Body of pancreas (tissue), 4 donors: ENCODE measurements at regions not wholly inside any gene's neighbourhood (a gene's known extent, or its start where the extent isn't known, plus 50 kb on each side); places are given as distances from the start of the nearest gene placed in this dataset.

ENCODE experiments used
- ATAC-seq: fragments of 150-250 bp; one replicate; pipeline ENCODE4 v1.9.1; 2016
- DNase-seq, 4 donors: peaks; one replicate each; pipeline ENCODE4 v3.0.0-alpha.2; 2019
- H3K27ac ChIP-seq, 4 donors: fragments of 200-600 bp; sonication (generic); 1 replicate in 3 of 4; 2 replicates in 1 of 4; pipeline versions ENCODE4 v1.5.1 to v1.6.1; 2016 to 2019; ENCODE audit warnings: mild to moderate bottlenecking in 1 of 4, mixed read lengths in 1 of 4, moderate library complexity in 1 of 4
- H3K27me3 ChIP-seq, 2 donors: fragments of 200-600 bp; sonication (generic); one replicate each; pipeline ENCODE4 v1.6.0; 2016; ENCODE audit warnings: mild to moderate bottlenecking in 1 of 2
- H3K36me3 ChIP-seq, 2 donors: fragments of 200-600 bp; sonication (generic); replicated peaks in 1 of 2; 2 replicates each; pipeline ENCODE4 v1.5.1; 2016; ENCODE audit warnings: low read depth in 2 of 2; ENCODE audit not compliant: insufficient read depth in 1 of 2
- H3K4me1 ChIP-seq: fragments of 200-600 bp; sonication (generic); one replicate; pipeline ENCODE4 v1.6.0; 2016
- H3K4me3 ChIP-seq, 2 donors: fragments of 200-600 bp; sonication (generic); 1 replicate in 1 of 2; 2 replicates in 1 of 2; pipeline ENCODE4 v1.5.1; 2016 to 2019
- H3K9me3 ChIP-seq, 3 donors: fragments of 200-600 bp; sonication (generic); 1 replicate in 2 of 3; 2 replicates in 1 of 3; pipeline ENCODE4 v1.5.1; 2016
- CTCF ChIP-seq, 7 experiments: fragments of 450-650 bp in 4 of 7; fragments of 200-600 bp in 3 of 7; sonication (generic) in 3 of 7; IDR thresholded peaks; one replicate each; pipeline ENCODE4 v1.5.1; 2016 to 2019; ENCODE audit warnings: antibody characterized with exemption in 7 of 7
- POLR2A ChIP-seq, 3 donors: fragments of 450-650 bp; IDR thresholded peaks; one replicate each; pipeline ENCODE4 v1.6.1; 2016; ENCODE audit warnings: antibody characterized with exemption in 3 of 3, mild to moderate bottlenecking in 2 of 3
- WGBS, 2 donors: methylation state at CpG; one replicate each; pipeline ENCODE4 v1.1.5; 2017; 5-methylcytosine and 5-hydroxymethylcytosine counted together
- intact Hi-C: fragments of 100-400 bp; cut with DNase I; formaldehyde crosslinking; loops from one replicate; pipeline ENCODE4 v1.15.1; 2023

- H3K9me3 ChIP-seq: peaks cover 0 to 5% (median 0%) of the 10 kb centered on the region in 3 donors
- no peaks in the 10 kb centered on the region for H3K4me1 ChIP-seq
- intact Hi-C loops: no loop called here
- WGBS, 2 donors: 57 to 65% methylated on average over 3 of the region's 3 CpGs
- no peak overlapping the region for H3K4me3 ChIP-seq
- H3K27me3 ChIP-seq: no peaks in the 10 kb centered on the region
- ATAC-seq: no peak
- TF ChIP-seq POLR2A (IDR thresholded peaks at IDR 0.05): no peak
- TF ChIP-seq CTCF (IDR thresholded peaks at IDR 0.05): no peak
- H3K27ac ChIP-seq: no peak overlapping the region
- no peak for DNase-seq
- no peaks in the 10 kb centered on the region for H3K36me3 ChIP-seq
Measured at GRCh38 chr9:107198718-107199117, 84.4 kb upstream of the RAD23B start.

GRCh38 chr9:107208121-107208520, 75.0 kb upstream of the RAD23B start:
- TF ChIP-seq POLR2A (IDR thresholded peaks at IDR 0.05): no peak
- no peak for TF ChIP-seq CTCF (IDR thresholded peaks at IDR 0.05)
- WGBS, 2 donors: 80 to 97% methylated on average over 3 of the region's 3 CpGs
- H3K4me1 ChIP-seq: no peaks in the 10 kb centered on the region
- no peak for ATAC-seq
- intact Hi-C loops: no loop called here
- no peaks in the 10 kb centered on the region for H3K27me3 ChIP-seq
- H3K9me3 ChIP-seq: peaks cover 0 to under 1% (median 0%) of the 10 kb centered on the region in 3 donors
- DNase-seq: no peak
- no peak overlapping the region for H3K4me3 ChIP-seq
- H3K27ac ChIP-seq: no peak overlapping the region
- H3K36me3 ChIP-seq: no peaks in the 10 kb centered on the region

- no peak overlapping the region for H3K4me3 ChIP-seq
- TF ChIP-seq CTCF (IDR thresholded peaks at IDR 0.05) (no peak), POLR2A (IDR thresholded peaks at IDR 0.05) (no peak)
- no peak for DNase-seq
- H3K36me3 ChIP-seq: no peaks in the 10 kb centered on the region
- no peaks in the 10 kb centered on the region for H3K9me3 ChIP-seq
- H3K27ac ChIP-seq: no peak overlapping the region
- no peak for ATAC-seq
- H3K4me1 ChIP-seq: no peaks in the 10 kb centered on the region
- WGBS, 2 donors: 90 to 93% methylated on average over 6 of the region's 6 CpGs
- intact Hi-C loops: no loop called here
- no peaks in the 10 kb centered on the region for H3K27me3 ChIP-seq
Measured at GRCh38 chr9:107210775-107211174, 72.3 kb upstream of the RAD23B start.

GRCh38 chr9:107211284-107211923, 71.7 kb upstream of the RAD23B start:
- 61 to 65% methylated on average over 9 of the region's 9 CpGs for WGBS, 2 donors
- no peaks in the 10 kb centered on the region for H3K9me3 ChIP-seq
- no peak overlapping the region for H3K4me3 ChIP-seq
- H3K4me1 ChIP-seq: no peaks in the 10 kb centered on the region
- no peak for ATAC-seq
- no peak for TF ChIP-seq POLR2A (IDR thresholded peaks at IDR 0.05)
- no peak for TF ChIP-seq CTCF (IDR thresholded peaks at IDR 0.05)
- no peak overlapping the region for H3K27ac ChIP-seq
- intact Hi-C loops: no loop called here
- no peak for DNase-seq
- no peaks in the 10 kb centered on the region for H3K36me3 ChIP-seq
- H3K27me3 ChIP-seq: no peaks in the 10 kb centered on the region

- no peak for DNase-seq
- 91 to 95% methylated on average over 5 of the region's 5 CpGs for WGBS, 2 donors
- Histone ChIP-seq H3K4me3 (no peak overlapping the region), H3K36me3 (no peaks in the 10 kb centered on the region), H3K9me3 (no peaks in the 10 kb centered on the region), H3K27me3 (no peaks in the 10 kb centered on the region), H3K4me1 (no peaks in the 10 kb centered on the region), H3K27ac (no peak overlapping the region)
- ATAC-seq: no peak
- intact Hi-C loops: no loop called here
- TF ChIP-seq POLR2A (IDR thresholded peaks at IDR 0.05) (no peak), CTCF (IDR thresholded peaks at IDR 0.05) (no peak)
Measured at GRCh38 chr9:107212613-107213012, 70.5 kb upstream of the RAD23B start.
